Adrenal gland (tissue), 5 donors: ENCODE measurements at regions not wholly inside any gene's neighbourhood (a gene's known extent, or its start where the extent isn't known, plus 50 kb on each side); places are given as distances from the start of the nearest gene placed in this dataset.

ENCODE experiments used
- POLR2A ChIP-seq, 2 donors: fragments of 450-650 bp; IDR thresholded peaks; one replicate each; pipeline ENCODE4 v1.6.1; 2017; ENCODE audit warnings: antibody characterized with exemption in 2 of 2, mild to moderate bottlenecking in 2 of 2, moderate library complexity in 1 of 2
- TF ChIP-seq, protein P1 (sequence below), 6 experiments: fragments of 450-650 bp in 4 of 6; fragments of 200-600 bp in 2 of 6; sonication (generic) in 1 of 6; IDR thresholded peaks; 1 replicate in 5 of 6; 2 replicates in 1 of 6; pipeline versions ENCODE4 v1.5.1 to v1.8.0; 2016 to 2021; ENCODE audit warnings: antibody characterized with exemption in 6 of 6, mild to moderate bottlenecking in 2 of 6, moderate library complexity in 1 of 6
- donor health status: DM: no; HTN: no; CAD: no.

DNA sequence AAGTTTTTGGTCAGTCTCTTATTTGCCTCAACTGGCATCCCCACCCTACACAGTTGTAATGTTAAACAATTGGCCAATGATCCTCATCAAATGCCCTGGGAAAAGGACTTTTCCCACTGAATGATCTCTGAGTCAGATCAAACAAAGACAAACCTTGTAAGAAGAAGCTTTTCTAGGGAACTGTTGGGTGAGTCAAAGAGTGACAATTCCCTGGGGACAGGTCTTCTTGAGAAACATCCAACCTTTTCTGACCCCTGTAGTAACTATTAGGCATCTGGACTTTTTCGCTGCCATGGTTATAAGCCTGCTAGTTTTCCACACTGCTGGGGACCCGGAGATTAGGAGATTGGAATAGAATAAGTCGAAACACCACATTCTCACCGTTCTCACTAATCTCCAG, 789.8 kb upstream of the API5 start:
- TF ChIP-seq, protein P1, sequence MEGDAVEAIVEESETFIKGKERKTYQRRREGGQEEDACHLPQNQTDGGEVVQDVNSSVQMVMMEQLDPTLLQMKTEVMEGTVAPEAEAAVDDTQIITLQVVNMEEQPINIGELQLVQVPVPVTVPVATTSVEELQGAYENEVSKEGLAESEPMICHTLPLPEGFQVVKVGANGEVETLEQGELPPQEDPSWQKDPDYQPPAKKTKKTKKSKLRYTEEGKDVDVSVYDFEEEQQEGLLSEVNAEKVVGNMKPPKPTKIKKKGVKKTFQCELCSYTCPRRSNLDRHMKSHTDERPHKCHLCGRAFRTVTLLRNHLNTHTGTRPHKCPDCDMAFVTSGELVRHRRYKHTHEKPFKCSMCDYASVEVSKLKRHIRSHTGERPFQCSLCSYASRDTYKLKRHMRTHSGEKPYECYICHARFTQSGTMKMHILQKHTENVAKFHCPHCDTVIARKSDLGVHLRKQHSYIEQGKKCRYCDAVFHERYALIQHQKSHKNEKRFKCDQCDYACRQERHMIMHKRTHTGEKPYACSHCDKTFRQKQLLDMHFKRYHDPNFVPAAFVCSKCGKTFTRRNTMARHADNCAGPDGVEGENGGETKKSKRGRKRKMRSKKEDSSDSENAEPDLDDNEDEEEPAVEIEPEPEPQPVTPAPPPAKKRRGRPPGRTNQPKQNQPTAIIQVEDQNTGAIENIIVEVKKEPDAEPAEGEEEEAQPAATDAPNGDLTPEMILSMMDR (IDR thresholded peaks at IDR 0.05) = no peak
- no peak for TF ChIP-seq POLR2A (IDR thresholded peaks at IDR 0.05)
